ENCODE measurements at regions not wholly inside any gene's neighbourhood (a gene's known extent, or its start where the extent isn't known, plus 50 kb on each side); places are given as distances from the start of the nearest gene placed in this dataset.

DNA sequence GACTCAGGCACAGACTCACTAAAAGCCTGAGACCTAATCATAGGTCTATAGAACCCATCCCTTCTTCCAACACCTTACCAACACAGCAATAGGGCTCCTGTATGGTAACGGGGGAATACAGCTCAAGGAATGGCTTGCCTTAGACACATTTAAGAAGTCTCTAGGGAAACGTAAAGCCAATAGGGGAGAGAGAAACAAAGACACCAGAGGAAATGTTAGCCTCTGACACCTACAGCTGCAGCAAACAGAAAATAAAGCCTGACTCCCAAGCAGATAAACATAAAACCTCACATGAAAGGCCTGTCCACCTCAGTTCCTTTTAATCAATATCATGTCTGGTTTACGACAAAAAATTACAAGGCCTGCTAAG, 51.1 kb upstream of the NCOA1 start:
- no peak for DNase-seq

DNA sequence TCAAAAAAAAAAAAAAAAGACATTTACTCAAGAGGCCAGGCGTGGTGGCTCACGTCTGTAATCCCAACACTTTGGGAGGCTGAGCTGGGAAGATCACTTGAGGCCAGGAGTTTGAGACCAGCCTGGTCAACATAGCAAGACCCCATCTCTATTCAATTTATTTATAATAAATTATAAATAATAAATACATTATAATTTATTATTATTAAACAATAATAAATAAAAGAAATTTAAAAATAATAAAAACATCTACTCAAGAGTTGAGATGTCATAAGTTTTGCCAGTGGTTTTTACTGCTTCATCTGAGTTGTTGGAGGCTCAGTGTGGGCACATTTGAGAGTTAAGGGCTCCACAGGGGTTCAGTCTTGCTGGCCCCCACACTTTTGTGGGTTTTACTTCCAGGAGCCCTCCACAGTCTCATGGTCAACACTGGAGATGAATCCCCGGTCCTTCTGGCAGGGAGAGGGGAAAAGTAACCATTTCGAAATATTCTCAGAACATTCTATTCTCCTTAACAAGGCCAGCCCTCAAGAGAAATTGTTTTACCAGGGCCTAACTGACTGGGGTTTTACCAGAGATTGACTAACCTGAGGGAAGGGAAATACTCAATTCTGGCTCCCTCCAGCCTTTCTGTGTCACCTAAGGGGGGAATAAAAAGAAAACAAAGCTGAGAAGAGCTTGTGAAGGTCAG, 51.6 kb upstream of the NCOA1 start:
- DNase-seq: no peak

DNA sequence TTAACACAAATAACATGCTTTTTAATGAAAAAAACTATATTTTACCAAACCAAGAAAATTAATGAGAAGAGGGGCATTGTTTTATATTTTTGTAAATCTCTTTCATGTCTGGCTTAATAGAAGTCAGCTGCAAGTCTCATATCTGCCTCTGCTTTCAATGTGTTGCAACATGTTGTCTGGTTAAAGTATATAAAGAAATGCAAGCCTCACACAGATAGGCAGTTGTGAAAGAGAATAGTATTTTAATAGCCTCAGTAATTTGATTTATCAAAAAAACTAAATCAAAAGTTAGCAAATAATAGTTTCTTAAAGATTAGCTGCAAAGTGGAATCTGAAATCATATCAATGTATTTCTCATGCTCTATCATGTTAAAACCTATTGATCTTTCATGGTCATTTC, 52.9 kb upstream of the NCOA1 start:
- no peak for DNase-seq

DNA sequence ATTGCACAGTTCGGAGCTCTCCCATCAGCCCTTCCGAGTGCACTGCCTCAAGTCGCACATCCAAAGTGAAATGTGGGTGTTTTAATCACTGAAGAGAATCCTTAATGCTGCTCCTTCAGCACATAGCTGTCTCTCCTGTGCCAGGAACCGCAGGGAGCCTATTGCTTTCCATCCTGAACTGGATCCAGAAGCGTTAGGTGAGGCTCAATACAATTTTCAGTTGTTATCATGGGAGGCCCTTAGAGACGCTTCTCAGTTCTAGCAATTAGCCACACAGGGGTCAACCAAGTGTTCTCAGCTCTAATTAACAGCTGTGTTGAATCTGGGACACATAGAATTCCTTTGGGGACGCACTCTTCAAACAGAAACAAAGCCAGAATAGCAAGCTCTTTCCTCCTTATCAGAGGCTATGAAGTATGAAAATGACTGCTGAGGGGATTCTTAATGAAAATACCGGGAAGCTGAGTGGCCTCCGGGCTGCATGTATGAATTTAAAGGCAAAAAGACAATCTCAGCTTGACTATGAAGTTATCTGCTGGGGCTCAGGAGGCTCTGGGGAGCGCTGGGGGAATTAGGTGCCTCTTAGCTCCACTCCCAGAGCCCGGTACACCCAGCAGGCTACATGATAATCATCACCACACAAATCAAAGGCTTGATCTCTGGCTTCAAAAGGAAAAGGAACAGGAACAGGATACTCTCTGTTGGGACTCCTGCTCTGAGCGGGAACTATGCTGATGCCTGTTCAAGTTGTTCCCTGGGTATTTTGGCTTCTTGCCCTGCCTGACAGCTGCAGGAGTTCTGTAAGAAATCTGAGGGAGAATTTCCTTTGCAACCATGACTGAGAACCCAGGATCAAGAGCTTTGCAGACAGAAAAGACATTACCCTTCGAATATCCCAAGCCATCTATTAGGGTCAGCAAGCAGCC, 55.4 kb upstream of the NCOA1 start:
- no peak for DNase-seq

DNA sequence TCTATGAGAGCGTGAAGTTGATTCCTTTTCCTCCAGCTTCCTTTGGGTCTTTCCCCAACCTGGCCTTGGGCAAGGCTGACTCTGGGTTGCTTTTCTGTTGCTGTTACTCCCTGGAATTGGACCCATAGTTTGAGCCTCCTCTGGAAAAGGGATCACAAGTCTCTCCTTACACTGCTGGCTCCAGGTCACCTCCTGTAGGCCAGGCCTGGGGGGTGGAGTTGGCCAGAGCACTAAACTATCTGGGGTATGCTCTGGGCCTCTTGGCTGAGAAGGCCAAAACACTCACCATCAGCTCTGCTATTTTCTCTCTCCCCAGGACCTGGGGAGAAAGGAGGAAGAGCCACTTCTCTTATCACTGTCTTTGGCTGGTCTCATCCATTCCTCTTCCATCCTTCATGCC, 56.5 kb upstream of the NCOA1 start:
- no peak for DNase-seq

DNA sequence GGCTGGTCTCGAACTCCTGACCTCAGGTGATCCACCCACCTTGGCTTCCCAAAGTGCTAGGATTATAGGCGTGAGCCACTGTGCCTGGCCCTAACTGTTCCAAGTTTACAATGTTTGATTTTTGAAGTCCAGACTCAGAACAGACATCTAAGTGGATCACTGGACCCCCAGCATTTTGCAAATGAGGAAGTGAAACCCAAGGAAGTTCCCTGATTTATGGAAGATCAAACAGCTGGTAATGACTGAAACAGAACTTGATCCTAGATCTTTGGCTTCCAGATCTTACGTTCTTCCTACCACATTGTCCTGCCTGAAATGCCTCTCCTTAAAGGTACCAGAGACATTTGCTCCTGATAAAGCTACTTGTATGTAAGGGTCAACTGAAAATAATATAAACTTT, 58.3 kb upstream of the NCOA1 start:
- no peak for DNase-seq

DNA sequence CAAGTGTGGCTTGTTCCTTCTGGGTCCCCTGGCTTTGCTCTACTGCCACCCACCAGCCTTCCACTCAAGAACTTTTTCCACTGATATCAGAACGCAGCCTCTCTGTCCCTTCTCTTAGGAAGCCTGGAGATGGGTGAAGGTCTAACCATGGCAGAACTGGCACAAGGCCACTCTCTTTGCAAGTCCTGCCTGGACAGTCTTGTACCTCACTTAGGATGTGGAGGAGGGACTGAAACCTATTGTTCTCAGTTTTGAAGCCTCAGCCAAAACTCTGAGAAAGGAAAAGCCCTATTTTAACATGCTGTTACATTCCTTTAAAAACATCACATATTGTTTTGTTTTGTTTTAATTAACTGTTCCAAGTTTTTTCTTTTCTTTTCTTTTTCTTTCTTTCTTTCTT, 58.9 kb upstream of the NCOA1 start:
- DNase-seq: no peak

DNA sequence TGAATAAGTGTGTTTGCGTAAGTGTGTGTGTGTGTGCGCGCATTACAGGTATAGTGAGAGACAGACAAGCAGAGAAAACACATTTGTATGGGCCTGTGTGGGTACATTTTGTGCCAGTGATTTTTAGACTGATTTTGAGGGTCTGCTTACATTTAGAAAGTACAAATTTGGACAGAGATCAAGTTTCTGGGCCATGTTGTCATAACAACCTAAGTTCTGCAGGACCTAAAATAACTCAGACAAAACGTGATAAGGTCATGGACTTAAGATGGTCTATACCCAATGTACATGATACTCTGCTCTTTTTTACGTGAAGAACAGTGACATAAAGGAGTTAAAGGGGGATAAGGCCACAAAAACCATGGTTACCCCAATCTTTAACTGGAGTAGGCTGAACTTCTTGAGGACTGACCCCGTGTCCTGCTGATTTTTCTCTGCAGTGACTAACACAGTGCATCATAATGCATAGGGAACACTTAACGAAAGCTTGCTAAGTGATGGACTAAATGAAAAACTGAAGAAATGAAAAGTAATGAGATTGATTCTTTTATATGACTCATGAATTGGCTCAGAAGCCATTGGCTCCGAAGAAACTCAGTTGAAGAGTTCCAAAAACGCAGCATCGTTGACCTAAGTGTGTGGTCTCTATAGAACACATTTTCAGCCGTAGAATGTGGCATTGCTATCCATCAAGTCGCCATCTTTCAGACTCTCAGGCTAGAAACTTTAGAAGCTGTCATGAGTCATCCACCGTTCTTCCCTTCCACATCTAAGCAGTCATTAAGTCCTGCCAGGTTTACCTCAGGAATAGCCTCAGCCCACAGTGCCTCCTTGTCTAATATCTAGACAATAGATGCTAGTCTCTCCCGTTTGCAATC, 61.6 kb upstream of the NCOA1 start:
- no peak for DNase-seq

DNA sequence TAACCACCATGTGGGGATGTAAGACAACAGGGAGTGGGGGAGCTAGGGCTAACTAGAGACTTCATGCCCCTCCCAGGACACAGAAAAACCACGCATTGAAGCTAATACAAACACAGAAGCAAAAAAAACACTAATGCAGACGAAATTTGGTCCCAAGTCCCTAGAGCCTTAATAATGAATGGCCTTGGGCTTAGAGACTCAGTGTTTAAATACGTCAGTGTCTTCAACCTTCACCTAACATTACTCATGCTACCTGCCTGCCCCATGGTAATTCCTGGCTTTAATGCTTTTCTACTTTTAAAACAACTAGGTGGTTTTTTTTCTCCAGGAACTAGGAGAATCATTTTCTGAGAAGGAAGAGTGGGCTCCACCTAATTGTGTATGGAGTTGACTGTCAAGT, 64.1 kb upstream of the ITSN2 start:
- DNase-seq: no peak

DNA sequence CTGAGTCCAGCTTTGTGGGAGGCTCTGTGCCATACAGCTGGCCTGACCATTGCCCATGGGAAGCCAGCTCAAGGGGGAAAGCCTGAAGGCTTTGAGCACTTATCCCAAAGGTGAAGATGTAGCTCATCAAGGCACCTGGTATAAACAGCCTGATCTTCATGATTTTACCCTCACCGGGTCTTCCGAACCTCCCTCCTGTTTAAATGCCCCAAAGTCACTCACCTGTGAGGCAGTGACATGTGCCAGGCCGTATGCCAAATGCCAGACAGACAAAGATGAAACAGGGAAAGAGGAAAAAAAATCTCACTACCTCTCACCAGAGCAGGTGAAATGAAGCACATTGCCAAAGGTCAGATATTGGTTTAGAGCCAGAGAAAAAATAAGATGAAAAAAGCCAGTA, 62.8 kb upstream of the ITSN2 start:
- no peak for DNase-seq

DNA sequence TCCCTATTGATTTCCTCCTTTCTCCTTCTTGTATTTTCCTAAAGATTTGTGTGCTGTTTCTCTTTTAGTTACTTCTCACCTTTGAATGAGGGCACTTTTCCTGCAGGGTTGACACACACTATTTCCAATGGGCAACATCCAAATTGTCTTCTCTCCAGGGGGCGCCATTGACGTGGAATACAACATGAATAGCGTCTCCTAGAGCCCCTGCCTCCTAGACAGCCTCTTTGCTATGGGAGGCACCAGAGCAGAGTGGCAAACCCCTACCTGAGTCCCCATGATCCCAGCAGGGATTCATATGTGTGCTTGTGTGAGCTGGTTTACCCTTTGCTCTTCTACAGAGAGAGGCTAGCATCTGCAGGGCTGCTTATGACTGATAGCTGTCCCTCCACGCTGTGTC, 61.3 kb upstream of the ITSN2 start:
- DNase-seq: peak; percentile 43

DNA sequence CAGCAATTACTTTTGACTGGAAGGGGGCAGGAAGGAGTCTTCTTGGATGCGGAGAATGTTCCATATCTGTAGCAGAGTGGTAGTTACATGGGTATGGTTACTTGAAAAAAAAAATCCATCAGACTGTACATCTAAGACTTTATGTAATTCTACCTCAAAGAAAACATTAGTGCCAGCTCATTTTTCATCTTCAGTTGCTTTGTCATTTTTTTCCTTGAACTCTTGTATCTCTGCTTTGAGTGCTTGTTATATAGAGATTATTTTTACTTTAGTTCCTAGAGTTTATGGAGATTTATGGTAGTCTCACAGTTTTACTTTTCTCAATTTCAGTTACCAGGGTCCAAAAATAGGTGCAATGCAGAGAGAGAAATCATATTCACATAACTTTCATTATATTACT, 60.0 kb upstream of the ITSN2 start:
- DNase-seq: no peak

DNA sequence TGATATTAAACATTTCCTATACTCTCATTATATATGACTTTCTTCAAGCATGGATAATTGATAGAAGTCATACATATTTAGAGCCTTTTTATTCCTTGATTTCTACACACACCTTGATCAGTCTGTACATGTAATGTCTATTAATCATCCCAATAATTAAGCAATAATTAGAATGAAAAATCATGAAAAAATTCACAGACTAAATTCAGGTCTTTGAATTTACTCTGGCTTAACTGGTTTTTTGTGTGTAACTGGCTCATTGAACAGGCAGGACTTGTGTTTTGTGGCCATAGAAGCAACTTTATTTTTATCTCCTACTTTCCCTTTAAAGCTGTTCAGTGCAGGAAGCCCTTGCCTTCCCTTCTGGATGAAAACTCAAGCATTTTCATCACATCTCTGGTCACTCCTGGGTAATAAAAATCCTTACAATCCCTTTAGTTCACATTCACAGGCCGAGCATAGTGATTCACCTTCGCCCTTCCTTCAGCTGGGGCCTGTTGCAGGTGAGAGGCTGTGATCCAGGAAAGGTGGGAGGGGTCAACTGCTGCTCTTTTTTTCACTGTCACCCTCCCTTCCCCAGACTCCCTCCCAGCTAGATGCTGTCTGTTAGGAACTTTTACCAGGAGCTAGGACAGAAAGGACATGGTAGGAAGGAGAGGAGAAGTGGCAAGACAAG, 58.0 kb upstream of the ITSN2 start:
- DNase-seq: no peak

DNA sequence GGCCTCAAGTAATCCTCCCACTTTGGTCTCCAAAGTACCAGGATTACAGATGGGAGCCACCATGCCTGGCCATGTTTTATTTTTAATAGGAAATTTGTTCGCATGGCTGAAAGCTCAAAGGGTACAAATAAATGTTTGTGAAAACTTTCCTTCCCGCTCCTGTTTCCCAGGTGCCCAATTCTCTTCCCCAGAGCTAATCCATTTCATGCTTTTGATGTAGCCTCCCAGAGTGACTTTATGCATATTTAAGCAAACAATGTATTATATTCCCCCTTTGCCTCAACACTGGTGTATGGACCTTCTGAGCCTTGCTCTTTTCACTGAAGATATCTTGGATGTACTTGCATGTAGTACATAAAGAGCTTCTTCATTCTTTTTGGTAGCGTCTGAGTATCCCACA, 52.5 kb upstream of the ITSN2 start:
- no peak for DNase-seq

DNA sequence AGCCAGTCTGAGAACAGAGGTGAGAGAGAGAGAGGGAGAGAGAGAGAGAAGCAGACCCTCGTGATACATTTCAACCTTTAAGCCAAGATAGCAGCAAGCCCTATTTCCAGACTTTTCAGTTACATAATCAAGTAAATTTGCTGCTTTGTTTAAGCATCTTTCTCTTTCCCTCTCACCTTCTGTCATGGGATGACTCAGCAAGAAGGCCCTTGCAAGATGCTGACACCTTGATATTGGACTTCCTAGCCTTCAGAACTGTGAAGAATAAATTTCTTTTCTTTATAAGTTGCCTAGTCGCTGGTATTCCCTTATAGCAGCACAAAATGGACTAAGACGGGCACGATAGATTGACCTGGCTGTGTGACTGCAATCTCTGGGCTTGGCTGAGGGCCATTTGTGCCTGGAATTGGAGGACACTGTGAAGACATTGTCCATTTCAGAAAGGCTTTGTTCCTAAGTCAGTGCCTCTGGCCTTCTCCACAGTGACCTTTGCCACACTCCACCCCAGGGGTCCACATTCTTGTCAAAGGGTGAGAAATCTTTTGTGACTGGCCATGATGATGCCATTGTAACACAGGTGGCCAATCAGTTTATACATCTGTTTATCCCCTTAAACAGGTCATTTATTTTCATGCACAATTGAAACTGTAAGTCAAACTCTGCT, 51.3 kb upstream of the ITSN2 start:
- DNase-seq: no peak

DNA sequence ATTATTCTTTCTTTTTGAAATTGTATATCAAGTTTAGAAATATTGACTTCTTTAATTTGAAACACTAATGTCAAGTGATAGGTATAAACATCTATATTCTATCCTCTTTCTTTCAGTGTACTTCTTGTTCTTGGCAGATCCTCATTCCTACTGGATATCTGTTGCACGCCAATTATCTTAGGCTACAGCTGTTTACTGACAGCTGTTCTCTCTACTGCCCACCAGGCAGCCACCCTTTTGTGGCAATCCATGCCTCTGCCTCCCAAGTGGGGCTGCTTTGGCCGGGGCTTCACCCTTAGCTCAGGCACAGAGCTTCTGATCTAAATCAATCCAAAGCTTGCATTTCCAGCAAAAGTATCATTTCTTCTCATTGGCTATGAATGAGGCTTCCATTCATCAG, 50.6 kb upstream of the ITSN2 start:
- DNase-seq: no peak

DNA sequence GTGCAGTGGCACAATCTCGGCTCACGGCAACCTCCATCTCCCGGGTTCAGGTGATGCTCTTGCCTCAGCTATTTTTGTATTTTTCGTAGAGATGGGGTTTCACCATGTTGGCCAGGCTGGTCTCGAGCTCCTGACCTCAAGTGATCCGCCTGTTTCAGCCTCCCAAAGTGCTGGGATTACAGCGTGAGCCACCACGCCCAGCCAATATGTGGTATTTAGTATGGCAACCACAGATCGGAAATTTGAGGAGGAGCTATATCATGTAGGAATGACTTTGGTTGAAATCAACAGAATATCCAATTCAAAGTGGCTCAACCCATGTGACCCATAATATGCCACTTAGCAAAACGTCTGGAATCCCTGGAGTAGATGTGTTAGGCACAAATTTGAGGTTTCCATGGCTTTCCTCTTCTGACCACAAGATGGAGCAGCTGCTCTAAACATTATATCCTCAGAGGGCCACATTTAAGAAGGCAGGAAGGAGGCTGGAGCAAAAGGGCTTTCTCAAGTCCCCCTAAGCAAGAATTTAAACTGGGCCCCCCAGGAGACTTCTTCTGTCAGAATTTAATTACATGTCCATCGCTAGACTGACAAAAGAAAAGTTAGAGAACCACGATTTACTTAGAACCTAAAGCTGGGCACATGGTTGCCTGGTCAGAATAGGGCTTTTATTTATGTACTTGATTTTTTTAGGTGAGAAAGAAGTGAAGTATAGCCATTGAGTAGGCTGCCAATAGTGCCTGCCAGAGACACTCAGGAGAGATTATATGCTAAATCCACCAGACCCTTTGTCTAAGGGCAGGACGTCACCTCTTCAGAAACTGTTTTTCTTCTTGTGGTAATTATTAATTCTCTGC, 49.6 kb upstream of the ITSN2 start:
- peak; percentile 13 for DNase-seq
